Nephron (organoid): ENCODE measurements at regions not wholly inside any gene's neighbourhood (a gene's known extent, or its start where the extent isn't known, plus 50 kb on each side); places are given as distances from the start of the nearest gene placed in this dataset.

Experiments used
- H3K27ac Mint-ChIP-seq, 3 experiments: 2 replicates each; pipeline ENCODE4 v1.8.0; 2020; ENCODE audit warnings: mixed read lengths in 3 of 3, mild to moderate bottlenecking in 2 of 3, moderate library complexity in 1 of 3
- H3K27me3 Mint-ChIP-seq: 2 replicates; pipeline ENCODE4 v1.8.0; 2021; ENCODE audit warnings: low read depth, mild to moderate bottlenecking, moderate library complexity, mixed read lengths
- H3K36me3 Mint-ChIP-seq: 2 replicates; pipeline ENCODE4 v1.8.0; 2020; ENCODE audit warnings: low read depth, mixed read lengths
- H3K4me1 Mint-ChIP-seq: 2 replicates; pipeline ENCODE4 v1.8.0; 2020; ENCODE audit warnings: mixed read lengths
- H3K4me3 Mint-ChIP-seq, 3 experiments: 2 replicates each; pipeline ENCODE4 v1.8.0; 2020; ENCODE audit warnings: mild to moderate bottlenecking in 3 of 3, mixed read lengths in 3 of 3, moderate library complexity in 2 of 3
- H3K9me3 Mint-ChIP-seq: 2 replicates; pipeline ENCODE4 v1.8.0; 2020; ENCODE audit warnings: mixed read lengths
- CTCF ChIP-seq, 3 experiments: fragments of 200-600 bp; sonication (generic); IDR thresholded peaks; one replicate each; pipeline ENCODE4 v1.5.0; 2021; ENCODE audit warnings: antibody characterized with exemption in 3 of 3; ENCODE audit not compliant: unreplicated experiment in 3 of 3

- Mint-ChIP-seq H3K4me1 (peaks cover 10% of the 10 kb centered on the region), H3K27ac (no peak overlapping the region), H3K27me3 (no peaks in the 10 kb centered on the region), H3K36me3 (no peaks in the 10 kb centered on the region), H3K4me3 (no peak overlapping the region), H3K9me3 (peaks cover 11% of the 10 kb centered on the region)
- TF ChIP-seq CTCF (IDR thresholded peaks at IDR 0.05; ENCODE audit: unreplicated experiment in 3 of 3): no peak
Measured at GRCh38 chr5:40025586-40025985, 600.8 kb upstream of the DAB2 start.

- TF ChIP-seq CTCF (IDR thresholded peaks at IDR 0.05; ENCODE audit: unreplicated experiment in 3 of 3): no peak
- no peaks in the 10 kb centered on the region for H3K36me3 Mint-ChIP-seq
- H3K27me3 Mint-ChIP-seq: no peaks in the 10 kb centered on the region
- peaks cover 11% of the 10 kb centered on the region for H3K9me3 Mint-ChIP-seq
- no peak overlapping the region for H3K4me3 Mint-ChIP-seq
- no peak overlapping the region for H3K27ac Mint-ChIP-seq
- H3K4me1 Mint-ChIP-seq: no peaks in the 10 kb centered on the region
Measured at GRCh38 chr5:40022057-40022456, 597.3 kb upstream of the DAB2 start.

GRCh38 chr5:40021007-40021406 is 596.2 kb upstream of the DAB2 start:
- H3K4me1 Mint-ChIP-seq: no peaks in the 10 kb centered on the region
- peaks cover 11% of the 10 kb centered on the region for H3K9me3 Mint-ChIP-seq
- no peaks in the 10 kb centered on the region for H3K27me3 Mint-ChIP-seq
- no peak overlapping the region for H3K27ac Mint-ChIP-seq
- H3K36me3 Mint-ChIP-seq: no peaks in the 10 kb centered on the region
- no peak for TF ChIP-seq CTCF (IDR thresholded peaks at IDR 0.05; ENCODE audit: unreplicated experiment in 3 of 3)
- H3K4me3 Mint-ChIP-seq: no peak overlapping the region

- TF ChIP-seq CTCF (IDR thresholded peaks at IDR 0.05; ENCODE audit: unreplicated experiment in 3 of 3): no peak
- no peak overlapping the region for H3K4me3 Mint-ChIP-seq
- peaks cover 10% of the 10 kb centered on the region for H3K9me3 Mint-ChIP-seq
- H3K36me3 Mint-ChIP-seq: no peaks in the 10 kb centered on the region
- no peaks in the 10 kb centered on the region for H3K27me3 Mint-ChIP-seq
- H3K4me1 Mint-ChIP-seq: no peaks in the 10 kb centered on the region
- H3K27ac Mint-ChIP-seq: no peak overlapping the region
Measured at GRCh38 chr5:40017918-40018317, 593.1 kb upstream of the DAB2 start.

- H3K27ac Mint-ChIP-seq: no peak overlapping the region
- H3K9me3 Mint-ChIP-seq: peaks cover 3% of the 10 kb centered on the region
- TF ChIP-seq CTCF (IDR thresholded peaks at IDR 0.05; ENCODE audit: unreplicated experiment in 3 of 3): no peak
- H3K4me1 Mint-ChIP-seq: no peaks in the 10 kb centered on the region
- no peaks in the 10 kb centered on the region for H3K27me3 Mint-ChIP-seq
- H3K36me3 Mint-ChIP-seq: no peaks in the 10 kb centered on the region
- H3K4me3 Mint-ChIP-seq: no peak overlapping the region
Measured at GRCh38 chr5:40017135-40017534, 592.4 kb upstream of the DAB2 start.

- Mint-ChIP-seq H3K27me3 (peaks cover 2% of the 10 kb centered on the region), H3K4me1 (no peaks in the 10 kb centered on the region), H3K9me3 (peaks cover 27% of the 10 kb centered on the region), H3K36me3 (no peaks in the 10 kb centered on the region), H3K27ac (no peak overlapping the region), H3K4me3 (no peak overlapping the region)
- TF ChIP-seq CTCF (IDR thresholded peaks at IDR 0.05; ENCODE audit: unreplicated experiment in 3 of 3): no peak
Measured at GRCh38 chr5:40010436-40010835, 585.7 kb upstream of the DAB2 start.
